DND-41 (cell line): ENCODE measurements at regions not wholly inside any gene's neighbourhood (a gene's known extent, or its start where the extent isn't known, plus 50 kb on each side); places are given as distances from the start of the nearest gene placed in this dataset.

Experiments
- CTCF ChIP-seq: IDR thresholded peaks from 2 replicates; pipeline ENCODE4 v1.5.1; 2012; ENCODE audit warnings: borderline replicate concordance, low read length, moderate library complexity, mild to moderate bottlenecking; ENCODE audit not compliant: poor library complexity, severe bottlenecking; ENCODE audit errors: extremely low read depth
- EZH2 ChIP-seq: IDR thresholded peaks from 3 replicates; pipeline ENCODE4 v1.6.1; 2012; ENCODE audit warnings: borderline replicate concordance, low read depth, mild to moderate bottlenecking, moderate library complexity, low read length, inconsistent platforms; ENCODE audit not compliant: severe bottlenecking

DNA sequence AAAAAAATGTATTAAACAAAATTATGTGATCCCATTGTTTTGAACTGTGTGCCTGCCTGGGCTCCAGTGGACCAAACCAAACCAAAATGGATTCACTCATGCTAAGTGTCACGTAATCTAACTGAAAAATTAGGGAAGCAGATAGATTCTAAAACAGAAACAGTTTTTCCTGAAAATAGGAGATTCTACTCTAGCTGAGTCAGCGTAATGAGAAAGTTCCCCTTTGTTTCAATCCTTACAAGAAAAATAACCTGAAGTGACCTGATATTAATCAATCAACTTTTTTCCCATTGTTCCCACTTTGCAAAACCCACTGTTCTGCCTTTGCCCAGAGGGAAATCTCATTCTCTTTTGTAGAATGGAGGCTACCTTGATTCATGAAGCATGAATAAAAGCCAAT, 682.4 kb upstream of the CDH10 start:
- TF ChIP-seq CTCF: no peak
- TF ChIP-seq EZH2: no peak
